HFFc6 (cell line): ENCODE measurements at regions not wholly inside any gene's neighbourhood (a gene's known extent, or its start where the extent isn't known, plus 50 kb on each side); places are given as distances from the start of the nearest gene placed in this dataset.

Source experiments
- DNase-seq: peaks from one replicate; pipeline ENCODE4 v3.0.0-alpha.2; 2018
- H3K27ac Mint-ChIP-seq: 2 replicates; pipeline ENCODE4 v1.8.0; 2020; ENCODE audit warnings: mild to moderate bottlenecking, mixed read lengths
- H3K27me3 Mint-ChIP-seq: 2 replicates; pipeline ENCODE4 v1.8.0; 2021; ENCODE audit warnings: mild to moderate bottlenecking, moderate library complexity, mixed read lengths; ENCODE audit not compliant: insufficient read depth
- H3K36me3 Mint-ChIP-seq: 2 replicates; pipeline ENCODE4 v1.8.0; 2021; ENCODE audit warnings: low read depth, mixed read lengths
- H3K4me1 Mint-ChIP-seq: 2 replicates; pipeline ENCODE4 v1.8.0; 2020; ENCODE audit warnings: low read depth, mixed read lengths
- H3K4me3 Mint-ChIP-seq: 2 replicates; pipeline ENCODE4 v1.8.0; 2020; ENCODE audit warnings: mild to moderate bottlenecking, moderate library complexity, mixed read lengths
- H3K9me3 Mint-ChIP-seq: 2 replicates; pipeline ENCODE4 v1.8.0; 2020; ENCODE audit warnings: mild to moderate bottlenecking, mixed read lengths
- TF ChIP-seq, protein P1 (sequence below): fragments of 200-600 bp; sonication (generic); IDR thresholded peaks from 2 replicates; pipeline ENCODE4 v1.5.0; 2021; ENCODE audit warnings: antibody characterized with exemption, mild to moderate bottlenecking

DNA sequence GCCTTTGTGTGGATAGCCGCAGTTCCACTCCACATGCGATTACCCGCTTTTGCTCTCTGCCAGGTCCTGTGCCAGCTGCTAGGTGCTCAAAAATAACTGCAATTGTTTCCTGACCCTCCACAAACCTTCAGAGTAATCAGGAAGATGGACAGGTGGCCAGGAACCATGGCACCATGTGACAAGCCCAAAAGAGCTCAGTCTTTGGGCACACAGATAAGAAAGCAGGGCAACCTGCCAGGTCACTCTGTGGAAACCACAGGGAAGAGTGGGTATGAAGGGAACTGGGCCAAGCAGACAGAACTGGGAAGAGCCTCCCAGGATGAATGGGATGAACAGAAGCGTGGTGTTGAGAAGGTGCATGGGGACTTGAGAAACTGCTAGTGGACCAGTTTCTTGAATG lies 79.4 kb upstream of the AGAP1 start:
- Mint-ChIP-seq H3K9me3 (peaks cover 5% of the 10 kb centered on the region; the same call in 1 of the 2 replicates), H3K4me1 (peaks cover 4% of the 10 kb centered on the region; the same call in 1 of the 2 replicates), H3K4me3 (no peak overlapping the region), H3K27ac (no peak overlapping the region), H3K27me3 (peaks cover 11% of the 10 kb centered on the region), H3K36me3 (no peaks in the 10 kb centered on the region; the same call in 1 of the 2 replicates)
- no peak for DNase-seq
- TF ChIP-seq, protein P1, sequence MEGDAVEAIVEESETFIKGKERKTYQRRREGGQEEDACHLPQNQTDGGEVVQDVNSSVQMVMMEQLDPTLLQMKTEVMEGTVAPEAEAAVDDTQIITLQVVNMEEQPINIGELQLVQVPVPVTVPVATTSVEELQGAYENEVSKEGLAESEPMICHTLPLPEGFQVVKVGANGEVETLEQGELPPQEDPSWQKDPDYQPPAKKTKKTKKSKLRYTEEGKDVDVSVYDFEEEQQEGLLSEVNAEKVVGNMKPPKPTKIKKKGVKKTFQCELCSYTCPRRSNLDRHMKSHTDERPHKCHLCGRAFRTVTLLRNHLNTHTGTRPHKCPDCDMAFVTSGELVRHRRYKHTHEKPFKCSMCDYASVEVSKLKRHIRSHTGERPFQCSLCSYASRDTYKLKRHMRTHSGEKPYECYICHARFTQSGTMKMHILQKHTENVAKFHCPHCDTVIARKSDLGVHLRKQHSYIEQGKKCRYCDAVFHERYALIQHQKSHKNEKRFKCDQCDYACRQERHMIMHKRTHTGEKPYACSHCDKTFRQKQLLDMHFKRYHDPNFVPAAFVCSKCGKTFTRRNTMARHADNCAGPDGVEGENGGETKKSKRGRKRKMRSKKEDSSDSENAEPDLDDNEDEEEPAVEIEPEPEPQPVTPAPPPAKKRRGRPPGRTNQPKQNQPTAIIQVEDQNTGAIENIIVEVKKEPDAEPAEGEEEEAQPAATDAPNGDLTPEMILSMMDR: no peak

DNA sequence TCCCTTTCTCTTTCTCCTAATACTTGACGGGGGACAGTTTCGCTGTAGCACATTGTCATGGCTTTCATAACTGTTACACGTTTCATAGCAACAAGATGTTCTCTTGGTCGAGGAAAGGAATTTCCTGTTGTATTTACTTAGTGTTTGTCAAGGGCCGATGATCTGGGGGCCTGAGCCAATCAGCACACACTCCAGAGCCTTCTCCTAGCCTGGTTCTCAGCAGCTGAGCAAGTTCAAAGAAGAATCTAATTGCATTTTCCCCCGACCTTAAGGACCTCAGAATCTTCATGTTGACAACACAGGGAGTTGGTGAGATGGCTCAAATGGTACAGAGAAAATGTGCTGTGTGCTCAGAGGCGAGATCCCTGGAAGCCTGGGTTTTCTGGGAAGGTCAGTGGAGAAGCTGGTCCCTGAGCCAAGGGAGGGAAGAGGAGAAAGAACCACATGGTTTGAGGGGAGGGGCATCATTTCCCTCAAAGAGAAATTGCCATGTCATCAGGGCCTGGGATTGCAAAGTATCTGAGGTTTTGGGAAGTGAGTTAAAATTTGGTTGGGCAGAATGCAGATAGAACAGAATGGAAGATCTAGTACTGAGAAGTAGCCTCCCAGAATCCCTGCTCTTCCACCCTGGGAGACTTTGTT lies 76.9 kb upstream of the AGAP1 start:
- TF ChIP-seq, protein P1: no peak
- peak; percentile 37 for DNase-seq
- no peaks in the 10 kb centered on the region; the same call in 1 of the 2 replicates for H3K36me3 Mint-ChIP-seq
- no peaks in the 10 kb centered on the region; the same call in 1 of the 2 replicates for H3K9me3 Mint-ChIP-seq
- peaks cover 8% of the 10 kb centered on the region for H3K27me3 Mint-ChIP-seq
- H3K27ac Mint-ChIP-seq: no peak overlapping the region
- H3K4me1 Mint-ChIP-seq: peaks cover 4% of the 10 kb centered on the region; the same call in 1 of the 2 replicates
- no peak overlapping the region for H3K4me3 Mint-ChIP-seq

DNA sequence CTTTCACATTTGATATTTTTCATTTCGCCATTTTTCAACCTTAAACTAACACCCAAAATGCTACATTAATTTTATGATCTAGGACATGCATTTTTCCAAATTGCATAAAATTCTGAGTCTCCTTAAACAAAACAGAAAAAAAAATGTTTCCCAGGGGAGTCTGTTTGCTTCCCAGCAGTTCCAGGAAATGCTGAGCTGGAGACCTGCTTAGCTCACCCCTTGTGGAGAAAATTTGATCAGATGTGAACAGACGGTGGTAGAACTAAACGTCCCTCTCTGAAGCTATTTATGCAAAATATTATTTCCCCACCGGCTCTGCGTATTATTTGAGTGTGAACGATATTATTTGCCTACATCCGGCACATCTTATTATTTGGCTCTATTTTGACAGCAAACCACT lies 74.9 kb upstream of the AGAP1 start:
- Mint-ChIP-seq H3K27me3 (peaks cover 6% of the 10 kb centered on the region), H3K4me3 (no peak overlapping the region), H3K36me3 (no peaks in the 10 kb centered on the region), H3K27ac (no peak overlapping the region), H3K9me3 (peaks cover 4% of the 10 kb centered on the region; the same call in 1 of the 2 replicates), H3K4me1 (peaks cover 4% of the 10 kb centered on the region; the same call in 1 of the 2 replicates)
- TF ChIP-seq, protein P1: no peak
- no peak for DNase-seq

GRCh38 chr2:235419996-235420395 lies 73.8 kb upstream of the AGAP1 start:
- Mint-ChIP-seq H3K9me3 (peaks cover 9% of the 10 kb centered on the region; the same call in 1 of the 2 replicates), H3K4me3 (no peak overlapping the region)

GRCh38 chr2:235421618-235422017 lies 72.2 kb upstream of the AGAP1 start:
- H3K4me1 Mint-ChIP-seq: peaks cover 4% of the 10 kb centered on the region; the same call in 1 of the 2 replicates
- H3K4me3 Mint-ChIP-seq: no peak overlapping the region
- H3K9me3 Mint-ChIP-seq: peaks cover 12% of the 10 kb centered on the region; the same call in 1 of the 2 replicates
- peaks cover 5% of the 10 kb centered on the region for H3K36me3 Mint-ChIP-seq
- peaks cover 7% of the 10 kb centered on the region for H3K27me3 Mint-ChIP-seq
- no peak overlapping the region for H3K27ac Mint-ChIP-seq
- TF ChIP-seq, protein P1: no peak
- DNase-seq: no peak

More at GRCh38 chr2:235419996-235420395, 73.8 kb upstream of the AGAP1 start:
- Mint-ChIP-seq H3K36me3 (peaks cover 5% of the 10 kb centered on the region), H3K4me1 (peaks cover 4% of the 10 kb centered on the region; the same call in 1 of the 2 replicates), H3K27ac (no peak overlapping the region), H3K27me3 (peaks cover 7% of the 10 kb centered on the region)
- TF ChIP-seq, protein P1: no peak
- DNase-seq: no peak
